HG03097 (cell line): ENCODE measurements at regions not wholly inside any gene's neighbourhood (a gene's known extent, or its start where the extent isn't known, plus 50 kb on each side); places are given as distances from the start of the nearest gene placed in this dataset.

Experiments used
- ATAC-seq: cut with Tn5 transposase; IDR thresholded peaks from one replicate; pipeline ENCODE4 v1.9.1; 2021; ENCODE audit not compliant: unreplicated experiment, low FRiP score

DNA sequence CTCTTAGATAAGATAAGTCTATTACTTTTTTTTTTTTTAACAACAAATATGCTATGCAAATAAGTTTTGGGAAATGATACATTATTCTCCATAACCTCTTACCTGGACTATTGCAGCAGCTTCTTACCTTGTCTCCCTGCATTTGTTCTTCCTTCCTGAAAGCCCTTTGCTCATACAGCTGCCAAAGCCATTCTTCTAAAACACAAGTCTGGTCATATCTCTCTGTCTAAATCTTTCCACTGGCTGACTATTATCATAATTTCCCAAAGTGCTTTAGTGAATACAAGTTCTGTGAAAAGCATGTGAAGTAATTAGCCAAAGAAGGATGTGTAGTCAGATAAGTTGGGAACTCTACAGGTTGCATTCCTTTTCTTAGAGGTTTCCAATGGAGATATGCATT lies 115.4 kb upstream of the CNTLN start:
- no peak for ATAC-seq

DNA sequence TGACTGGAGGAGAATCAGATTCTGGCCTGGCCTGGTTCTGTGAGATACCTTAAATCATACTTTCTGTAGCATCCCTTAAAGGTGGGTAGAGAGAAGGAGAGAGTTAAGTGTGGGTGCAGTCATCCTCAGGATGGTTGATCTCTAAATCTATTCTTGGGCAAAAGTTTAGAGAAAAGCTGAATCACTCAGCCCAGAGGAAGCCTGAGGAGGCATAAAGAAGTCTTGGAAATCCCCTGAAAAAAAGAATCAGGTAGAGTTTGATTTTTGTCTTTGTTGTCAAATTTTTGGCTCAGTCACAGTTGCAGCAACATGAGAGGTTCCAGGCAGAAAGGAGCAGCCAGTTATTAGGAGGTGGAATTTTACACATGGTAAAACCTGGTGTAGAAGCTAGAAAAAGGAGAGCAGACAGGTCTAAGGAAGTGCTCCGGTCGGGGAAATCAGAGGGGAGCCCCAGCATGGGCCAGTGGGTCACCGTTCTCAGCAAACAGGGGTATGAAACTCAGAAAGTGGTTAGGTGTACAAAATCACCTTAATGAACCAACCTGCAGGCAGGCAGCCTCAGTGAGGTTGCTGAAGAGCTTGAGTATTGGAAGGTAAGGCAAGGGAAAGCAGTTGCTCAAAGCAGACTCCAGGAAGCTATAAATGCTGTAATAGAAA lies 116.2 kb upstream of the CNTLN start:
- no peak for ATAC-seq

DNA sequence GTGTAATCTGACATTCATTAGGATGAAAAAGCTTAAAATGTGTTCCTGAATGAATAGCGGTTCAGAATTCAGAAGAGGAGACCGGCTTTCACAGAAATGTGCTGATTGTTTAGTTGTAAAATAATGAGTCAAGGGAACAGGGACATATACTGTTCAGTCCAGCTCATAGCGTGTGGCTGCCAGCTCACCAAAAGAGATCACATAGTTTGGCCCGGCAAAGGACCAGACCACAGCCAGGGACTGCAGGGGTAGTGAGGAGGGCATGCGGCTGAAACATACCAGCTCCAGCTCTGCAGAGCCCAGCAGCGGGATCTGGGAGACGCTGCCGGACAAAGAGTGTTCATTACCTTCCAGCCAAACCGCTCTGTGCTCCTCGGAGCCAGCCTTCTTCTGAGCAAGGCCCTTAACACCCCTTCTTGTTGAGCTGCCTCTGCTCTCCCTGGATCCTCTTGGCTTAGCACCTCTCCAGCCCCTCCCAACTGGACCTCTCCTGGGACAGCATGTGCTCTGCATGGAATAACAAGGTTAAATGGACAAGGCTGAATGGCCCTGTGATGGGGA lies 116.8 kb upstream of the CNTLN start:
- ATAC-seq = no peak

- no peak for ATAC-seq
Measured at GRCh38 chr9:17013891-17014290, 120.9 kb upstream of the CNTLN start.

DNA sequence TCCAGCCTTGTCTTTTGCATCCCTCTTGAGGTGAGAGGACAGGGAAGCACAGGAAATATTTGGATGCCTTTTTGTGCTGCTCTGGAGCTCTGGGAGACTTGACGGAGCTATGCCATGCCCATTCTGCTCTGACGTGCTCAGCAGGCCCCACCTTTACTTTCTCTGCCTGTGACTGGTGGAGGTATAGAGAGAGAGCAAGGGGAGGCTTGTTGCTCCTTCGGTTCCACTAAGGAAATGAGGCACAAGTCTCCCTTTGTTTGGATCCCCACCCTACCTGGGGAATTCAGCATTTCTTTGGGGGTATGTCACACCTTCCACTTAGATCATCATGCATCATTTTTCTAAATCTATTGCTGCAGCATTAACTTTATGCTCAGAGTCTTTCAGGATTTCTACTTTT lies 121.8 kb upstream of the CNTLN start:
- ATAC-seq = no peak

- no peak for ATAC-seq
Measured at GRCh38 chr9:17011880-17012279, 123.0 kb upstream of the CNTLN start.

DNA sequence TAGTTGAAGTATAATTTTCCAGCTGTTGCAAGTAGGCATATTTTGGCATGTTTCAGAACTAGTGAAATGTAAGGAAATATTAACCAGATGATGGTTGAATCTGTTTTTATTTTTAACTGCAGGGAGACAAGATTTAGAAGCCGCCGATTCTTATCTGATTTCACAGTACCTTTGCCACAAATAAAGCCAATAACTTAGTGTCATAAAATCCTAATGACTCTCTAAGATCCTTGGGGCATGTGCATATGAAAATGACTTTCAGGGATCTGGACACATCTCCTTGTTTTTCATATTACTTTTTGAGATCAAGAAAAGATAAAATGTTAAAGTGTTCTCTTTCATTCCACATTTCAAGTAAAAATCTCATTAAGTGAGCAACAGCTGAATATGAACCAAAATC lies 125.8 kb upstream of the CNTLN start:
- ATAC-seq = no peak

DNA sequence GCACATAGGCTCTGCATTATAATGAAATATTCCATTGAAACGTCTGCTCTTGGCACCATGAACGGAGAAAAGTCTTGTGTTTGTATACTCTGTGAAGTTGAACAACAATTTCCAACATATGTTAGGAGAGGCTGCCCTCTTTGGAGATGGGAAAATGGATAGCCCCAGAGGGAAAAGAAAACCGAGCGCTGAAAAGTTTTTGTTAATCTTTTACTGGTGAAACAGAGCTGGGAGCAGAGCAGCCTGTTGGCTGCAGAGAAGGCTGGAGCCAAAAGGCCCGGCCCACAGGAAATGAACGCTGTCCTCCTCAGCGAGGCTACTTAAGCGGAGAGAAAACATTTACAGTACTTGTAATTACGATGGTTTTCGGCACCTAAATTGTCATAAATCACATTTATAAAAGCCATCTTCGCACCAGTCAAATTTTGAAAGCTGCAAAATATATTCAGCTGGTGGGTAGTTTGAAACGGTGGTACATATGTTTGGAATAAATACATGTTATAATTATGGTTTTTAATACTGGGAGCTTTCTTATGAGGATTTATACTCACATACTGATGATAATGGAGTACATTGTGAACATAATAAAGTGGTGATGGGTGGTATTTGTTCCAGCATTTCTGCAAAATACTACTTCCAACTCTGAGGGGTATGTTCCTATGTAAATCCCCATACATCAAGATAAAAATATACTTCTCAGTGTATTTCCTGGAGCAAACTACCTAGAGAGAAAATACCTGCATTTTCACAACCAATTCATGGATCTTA lies 129.6 kb upstream of the CNTLN start:
- ATAC-seq = no peak

DNA sequence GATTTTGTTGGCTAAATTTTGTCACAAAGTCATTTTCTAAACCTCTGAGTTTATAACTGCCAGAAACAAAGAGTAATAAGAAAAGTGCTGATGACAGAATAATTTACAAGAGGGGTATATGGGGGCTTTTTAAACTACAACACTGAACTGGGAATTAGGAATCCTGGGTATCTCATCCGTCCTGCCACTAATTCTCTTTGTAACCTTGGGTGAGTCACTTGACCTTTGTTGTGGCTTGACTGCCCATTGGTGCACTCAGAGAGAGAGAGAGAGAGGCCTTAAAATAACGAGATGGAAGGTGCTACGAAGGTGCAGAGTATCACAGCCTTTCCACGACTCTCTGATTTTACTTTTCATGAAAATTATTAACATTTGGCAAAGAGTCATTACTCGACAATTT lies 130.3 kb upstream of the CNTLN start:
- no peak for ATAC-seq

- ATAC-seq = no peak
Measured at GRCh38 chr9:17003576-17004240, 131.1 kb upstream of the CNTLN start.

DNA sequence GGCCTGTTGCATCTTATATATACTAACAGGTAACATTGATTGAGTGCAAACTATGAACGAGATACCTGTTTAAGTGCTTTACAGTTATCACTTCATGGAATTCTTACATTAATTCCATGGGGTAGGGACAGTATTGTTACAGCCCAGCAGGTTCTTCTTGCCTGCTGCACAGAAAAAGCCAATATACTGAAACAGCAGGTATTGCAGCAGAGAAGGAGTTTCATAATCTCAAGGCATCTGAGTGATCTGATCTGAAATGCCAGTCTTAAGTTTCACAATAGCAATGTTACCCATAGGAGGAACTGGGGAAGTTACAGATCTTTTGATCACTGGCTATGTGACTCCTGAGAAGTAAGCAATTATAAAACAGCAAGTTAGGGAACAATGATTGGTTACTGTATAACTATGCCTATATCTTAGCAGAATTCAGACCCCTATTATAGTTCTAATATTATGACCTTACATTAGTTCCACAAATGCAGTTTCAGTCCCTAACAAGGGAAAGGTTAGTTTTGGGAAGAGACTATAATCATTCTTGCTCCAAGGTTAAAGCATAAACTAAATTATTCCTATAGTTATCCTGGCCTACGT lies 126.5 kb upstream of the BNC2 start:
- no peak for ATAC-seq

DNA sequence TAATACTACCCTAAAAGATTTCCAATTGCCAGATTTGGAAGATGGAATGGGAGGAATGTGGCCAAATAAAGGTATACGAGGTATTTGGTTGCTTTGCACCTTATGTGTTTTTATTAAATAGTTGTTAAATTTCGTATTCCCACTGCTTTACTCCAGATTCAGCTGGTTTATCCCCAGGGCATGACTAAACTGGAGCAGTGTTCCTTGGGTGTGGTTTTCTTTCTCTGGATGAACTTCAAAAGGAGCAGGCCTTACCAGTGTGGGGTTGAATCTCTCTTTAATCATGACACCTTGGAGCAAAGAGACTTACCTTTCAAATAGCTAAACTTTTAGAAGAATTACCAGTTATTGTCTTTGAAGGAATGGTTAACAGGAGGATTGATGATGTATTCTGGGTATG lies 121.7 kb upstream of the BNC2 start:
- no peak for ATAC-seq

DNA sequence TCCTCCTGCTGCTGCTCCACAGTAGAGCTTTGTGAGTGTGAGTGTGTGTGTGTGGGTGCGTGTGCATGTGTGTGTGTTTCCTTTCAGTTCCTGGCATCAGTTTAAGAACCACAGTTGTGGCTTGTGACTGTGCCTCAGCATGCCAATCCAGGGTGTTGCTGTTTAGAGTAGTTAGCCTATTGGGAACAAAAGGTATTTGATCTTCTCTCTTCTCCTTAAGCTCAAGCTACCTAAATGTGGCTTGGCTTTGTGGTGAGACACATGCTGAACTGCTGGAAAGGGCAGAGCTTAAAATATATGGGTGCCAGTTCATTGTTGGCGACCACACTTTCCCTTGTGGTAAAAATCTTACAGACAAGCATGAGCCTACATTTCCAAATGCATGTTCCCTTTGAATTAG lies 116.6 kb upstream of the BNC2 start:
- ATAC-seq = no peak

- ATAC-seq = no peak
Measured at GRCh38 chr9:16986556-16986955, 116.1 kb upstream of the BNC2 start.

DNA sequence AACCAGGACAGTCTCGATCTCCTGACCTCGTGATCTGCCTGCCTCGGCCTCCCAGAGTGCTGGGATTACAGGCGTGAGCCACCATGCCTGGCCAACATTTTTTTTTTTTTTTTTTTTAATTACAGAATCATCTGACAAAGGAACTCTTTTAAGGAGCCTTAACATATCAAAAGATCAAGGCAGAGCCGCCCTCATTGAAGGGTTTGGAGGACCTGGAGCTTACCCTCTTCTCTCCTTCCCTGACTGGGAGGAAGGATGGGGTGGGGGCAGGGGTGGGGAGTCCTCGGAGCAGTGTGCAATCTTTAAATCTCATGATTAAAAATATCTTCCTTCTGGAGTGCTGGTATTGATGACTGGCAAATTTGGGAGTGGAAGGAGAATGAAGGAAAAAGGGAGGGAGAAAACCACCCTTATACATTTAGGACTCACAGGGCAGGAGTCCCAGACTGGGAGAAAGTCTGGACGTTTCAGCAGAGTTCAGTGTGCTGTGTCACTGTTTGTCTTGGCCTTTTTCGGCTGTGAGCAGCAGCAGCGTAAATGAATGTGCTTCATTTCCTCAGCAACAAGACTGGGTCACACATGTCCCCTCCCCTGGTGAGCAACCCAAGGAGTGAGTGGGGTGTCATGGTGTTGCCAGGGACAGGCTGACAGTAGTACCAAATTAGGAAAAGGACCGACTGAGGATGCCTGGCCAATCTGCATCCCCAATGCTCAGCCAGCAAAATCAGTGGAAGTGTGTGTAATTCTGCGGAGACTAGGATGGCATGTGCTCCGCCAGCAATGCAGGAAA lies 115.3 kb upstream of the BNC2 start:
- ATAC-seq = no peak

GRCh38 chr9:16982780-16983310 lies 112.4 kb upstream of the BNC2 start:
- ATAC-seq = no peak

DNA sequence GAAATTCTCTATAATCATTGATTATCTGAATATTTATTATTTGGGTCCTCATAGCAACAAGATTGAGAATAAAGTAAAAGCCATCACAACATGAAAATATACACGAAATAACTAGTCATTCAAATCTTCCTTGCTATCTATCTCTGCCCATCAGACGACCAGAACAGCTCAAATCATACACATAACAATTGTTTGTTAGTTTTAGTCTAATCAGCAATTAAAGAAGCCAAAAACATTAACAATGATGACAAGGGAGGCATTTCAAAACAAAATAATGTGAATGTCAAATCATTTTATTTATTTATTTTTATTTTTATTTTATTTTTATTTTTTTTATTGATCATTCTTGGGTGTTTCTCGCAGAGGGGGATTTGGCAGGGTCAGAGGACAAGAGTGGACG lies 106.0 kb upstream of the BNC2 start:
- ATAC-seq = no peak

DNA sequence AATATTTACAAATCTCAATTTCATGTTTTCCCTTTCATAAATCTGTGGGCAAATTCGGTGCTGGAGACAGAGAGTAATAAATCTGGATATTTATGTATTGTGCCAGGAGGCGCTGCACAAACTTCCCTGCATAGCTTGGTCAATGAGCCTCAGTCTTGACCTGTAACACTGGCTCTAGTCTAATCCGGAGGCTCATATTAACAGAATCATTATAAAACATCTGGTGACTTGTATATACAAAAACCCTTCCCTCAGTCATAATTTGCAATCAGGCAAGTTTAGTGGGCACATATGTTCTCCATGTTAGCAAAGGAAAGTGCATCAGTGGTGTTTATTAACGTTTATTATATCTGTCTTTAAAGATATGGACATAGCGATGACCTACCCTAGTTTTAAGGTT lies 104.0 kb upstream of the BNC2 start:
- ATAC-seq = no peak

DNA sequence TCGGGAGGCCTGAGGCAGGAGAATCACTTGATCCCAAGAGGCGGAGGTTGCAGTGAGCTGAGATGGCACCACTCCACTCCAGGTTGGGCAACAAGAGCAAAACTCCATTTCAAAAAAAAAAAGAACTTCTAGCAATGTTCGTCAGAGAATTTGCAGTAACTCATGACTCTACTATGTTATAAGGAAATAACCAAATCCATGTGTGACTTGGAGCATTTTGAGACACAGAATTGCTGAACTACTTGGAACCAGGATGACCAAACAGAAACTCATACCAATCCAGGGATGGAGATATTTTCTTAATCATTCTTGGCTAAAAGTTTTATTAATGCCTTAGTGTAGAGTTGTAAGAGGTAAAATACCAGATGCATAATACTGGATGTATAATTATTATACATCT lies 99.9 kb upstream of the BNC2 start:
- ATAC-seq = no peak

DNA sequence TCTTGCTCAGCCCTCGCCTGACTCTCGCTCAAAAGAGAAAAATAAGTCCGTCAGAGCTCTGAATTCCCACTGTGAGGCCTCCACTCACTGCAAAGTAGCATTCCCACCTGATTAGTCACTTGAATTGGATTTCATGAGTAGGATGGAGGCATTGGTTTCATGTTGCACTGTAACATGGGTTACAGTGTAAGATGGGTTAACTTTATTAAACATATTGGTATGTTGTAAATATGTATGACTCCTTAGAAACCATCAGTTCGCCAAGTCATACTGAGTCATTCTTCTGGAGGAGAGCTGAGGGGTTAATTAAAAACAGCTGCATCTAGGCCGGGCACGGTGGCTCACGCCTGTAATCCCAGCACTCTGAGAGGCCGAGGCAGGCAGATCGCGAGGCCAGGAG lies 93.8 kb upstream of the BNC2 start:
- no peak for ATAC-seq
